ENCODE measurements at regions not wholly inside any gene's neighbourhood (a gene's known extent, or its start where the extent isn't known, plus 50 kb on each side); places are given as distances from the start of the nearest gene placed in this dataset.

DNA sequence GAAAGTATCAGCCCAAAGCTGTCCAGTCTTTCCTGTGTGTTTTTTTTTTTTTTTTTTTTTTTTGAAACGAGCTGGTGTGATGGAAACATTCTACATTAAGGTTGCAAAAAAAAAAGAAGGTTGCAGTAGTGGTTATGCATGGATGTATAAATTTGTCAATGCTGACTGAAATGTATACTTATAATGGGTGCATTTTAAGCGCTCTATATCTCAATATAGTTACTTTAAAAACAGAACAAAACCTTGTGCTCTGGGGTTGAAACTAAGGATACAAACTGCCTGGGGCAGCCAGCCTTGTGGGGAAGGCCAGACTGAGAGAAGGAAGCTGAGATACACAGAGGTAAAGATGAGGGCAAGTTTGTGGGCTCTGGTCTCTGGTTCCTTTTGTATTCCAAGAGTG, 87.3 kb upstream of the RMST start (continued):
- TF ChIP-seq ISX (CRISPR knock-in tag; conservative IDR thresholded peaks at IDR 0.05) (no peak), ZNF644 (CRISPR knock-in tag; IDR thresholded peaks at IDR 0.05; ENCODE audit: low read depth) (no peak), ZBTB1 (CRISPR knock-in tag; IDR thresholded peaks at IDR 0.05; ENCODE audit: borderline replicate concordance) (no peak), MATR3 (CRISPR knock-in tag; IDR thresholded peaks at IDR 0.05) (no peak)

- Histone ChIP-seq H3K4me3 (replicated peaks in 1 of 3; ENCODE audit: insufficient read depth in 1 of 3, low read depth in 2 of 3, low read length in 3 of 3) (no peak overlapping the region), H3K4me1 (ENCODE audit: insufficient read depth, low read length) (peaks cover 14% of the 10 kb centered on the region), H3K79me2 (ENCODE audit: insufficient read depth, low read length) (no peaks in the 10 kb centered on the region), H3K27ac (ENCODE audit: extremely low read length, insufficient read depth, low read length) (no peak overlapping the region), H3K9ac (ENCODE audit: insufficient read depth, low read depth, low read length) (no peak overlapping the region), H4K20me1 (ENCODE audit: insufficient read depth, low read length) (no peaks in the 10 kb centered on the region), H3K27me3 (ENCODE audit: control insufficient read depth in 1 of 2, insufficient read depth in 2 of 2, low read length in 2 of 2) (no peaks in the 10 kb centered on the region), H3K4me2 (ENCODE audit: low read depth, low read length) (no peak overlapping the region), H3K9me3 (ENCODE audit: low read length) (no peaks in the 10 kb centered on the region), H3K36me3 (replicated peaks in 1 of 2; ENCODE audit: control insufficient read depth in 1 of 2, insufficient read depth in 2 of 2, low read length in 2 of 2) (no peaks in the 10 kb centered on the region), H2AFZ (ENCODE audit: low read length) (no peak overlapping the region)
- ChIA-PET POLR2A (no interaction called here), CTCF (ENCODE audit: low intra/inter-chr PET ratio, low total read pairs) (no interaction called here)
- ATAC-seq (peak; percentile 74), FAIRE-seq (no peak), DNase-seq (ENCODE audit: low spot score) (peak; percentile 63)
- 33% methylated on average over 2 of the region's 2 CpGs for WGBS (ENCODE audit: low lambda C conversion rate)
- in situ Hi-C loops (cut with HindIII; ENCODE audit: extremely low pct_ligation_motif_present, low pct_unique_long_range_greater_than_20kb): no loop called here
- BruUV-seq (replicated peaks): no TSS peak
- intact Hi-C loops (cut with micrococcal nuclease; ENCODE audit: unreplicated experiment): no loop called here
- TF ChIP-seq FOSL1 (CRISPR knock-in tag; IDR thresholded peaks at IDR 0.05; ENCODE audit: borderline replicate concordance) (peak; percentile 80), KDM1A (CRISPR knock-in tag; IDR thresholded peaks at IDR 0.05) (0 out of 2 replicates have a peak, but pooled peaks have one; percentile 27), SKI (IDR thresholded peaks at IDR 0.05; ENCODE audit: partially characterized antibody) (no peak), JUNB (CRISPR knock-in tag; IDR thresholded peaks at IDR 0.05; ENCODE audit: borderline replicate concordance) (peak; percentile 62; the same call in 1 of the 2 replicates), ZNF546 (CRISPR knock-in tag; conservative IDR thresholded peaks at IDR 0.05) (no peak), HMG20B (CRISPR knock-in tag; conservative IDR thresholded peaks at IDR 0.05) (peak; percentile 95), E2F2 (CRISPR knock-in tag; IDR thresholded peaks at IDR 0.05; ENCODE audit: borderline replicate concordance) (no peak), ZBTB42 (CRISPR knock-in tag; IDR thresholded peaks at IDR 0.05) (0 out of 2 replicates have a peak, but pooled peaks have one; percentile 58), GATAD2A (CRISPR knock-in tag; IDR thresholded peaks at IDR 0.05) (0 out of 2 replicates have a peak, but pooled peaks have one; percentile 22), HDAC6 (IDR thresholded peaks at IDR 0.05; ENCODE audit: low read depth, low read length) (no peak), ZNF644 (CRISPR knock-in tag; IDR thresholded peaks at IDR 0.05; ENCODE audit: low read depth) (peak; percentile 57; the same call in 1 of the 2 replicates), HMG20A (CRISPR knock-in tag; IDR thresholded peaks at IDR 0.05; ENCODE audit: borderline replicate concordance) (peak; percentile 34; the same call in 1 of the 2 replicates), FOSL2 (CRISPR knock-in tag; IDR thresholded peaks at IDR 0.05) (peak; percentile 95), NFE2L1 (CRISPR knock-in tag; IDR thresholded peaks at IDR 0.05; ENCODE audit: borderline replicate concordance) (no peak), ZKSCAN1 (IDR thresholded peaks at IDR 0.05; ENCODE audit: low read length) (peak; percentile 72), ZBTB21 (CRISPR knock-in tag; IDR thresholded peaks at IDR 0.05) (peak; percentile 81), TCF7 (IDR thresholded peaks at IDR 0.05; ENCODE audit: low read depth) (peak; percentile 69), TCF7L2 (IDR thresholded peaks at IDR 0.05; ENCODE audit: low read depth, low read length) (peak; percentile 48; the same call in 1 of the 2 replicates)
- TF ChIP-seq, protein P1, sequence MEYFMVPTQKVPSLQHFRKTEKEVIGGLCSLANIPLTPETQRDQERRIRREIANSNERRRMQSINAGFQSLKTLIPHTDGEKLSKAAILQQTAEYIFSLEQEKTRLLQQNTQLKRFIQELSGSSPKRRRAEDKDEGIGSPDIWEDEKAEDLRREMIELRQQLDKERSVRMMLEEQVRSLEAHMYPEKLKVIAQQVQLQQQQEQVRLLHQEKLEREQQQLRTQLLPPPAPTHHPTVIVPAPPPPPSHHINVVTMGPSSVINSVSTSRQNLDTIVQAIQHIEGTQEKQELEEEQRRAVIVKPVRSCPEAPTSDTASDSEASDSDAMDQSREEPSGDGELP (IDR thresholded peaks at IDR 0.05; ENCODE audit: borderline replicate concordance, low read depth): peak; percentile 45; the same call in 1 of the 2 replicates
- TF ChIP-seq, protein P2, sequence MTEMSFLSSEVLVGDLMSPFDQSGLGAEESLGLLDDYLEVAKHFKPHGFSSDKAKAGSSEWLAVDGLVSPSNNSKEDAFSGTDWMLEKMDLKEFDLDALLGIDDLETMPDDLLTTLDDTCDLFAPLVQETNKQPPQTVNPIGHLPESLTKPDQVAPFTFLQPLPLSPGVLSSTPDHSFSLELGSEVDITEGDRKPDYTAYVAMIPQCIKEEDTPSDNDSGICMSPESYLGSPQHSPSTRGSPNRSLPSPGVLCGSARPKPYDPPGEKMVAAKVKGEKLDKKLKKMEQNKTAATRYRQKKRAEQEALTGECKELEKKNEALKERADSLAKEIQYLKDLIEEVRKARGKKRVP (CRISPR knock-in tag; IDR thresholded peaks at IDR 0.05): no peak
- TF ChIP-seq, protein P3, sequence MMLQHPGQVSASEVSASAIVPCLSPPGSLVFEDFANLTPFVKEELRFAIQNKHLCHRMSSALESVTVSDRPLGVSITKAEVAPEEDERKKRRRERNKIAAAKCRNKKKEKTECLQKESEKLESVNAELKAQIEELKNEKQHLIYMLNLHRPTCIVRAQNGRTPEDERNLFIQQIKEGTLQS (CRISPR knock-in tag; IDR thresholded peaks at IDR 0.05): peak; percentile 72; the same call in 1 of the 2 replicates
Measured at GRCh38 chr12:97380440-97380839, 82.2 kb upstream of the RMST start.
